Renal cortical epithelial cell (primary cell): ENCODE measurements at regions not wholly inside any gene's neighbourhood (a gene's known extent, or its start where the extent isn't known, plus 50 kb on each side); places are given as distances from the start of the nearest gene placed in this dataset.
"Not testable (repeated sequence)": the region's sequence is repeated elsewhere in the genome, so short reads cannot be mapped to it uniquely, and the experiment has no call there.

ENCODE experiments used
- DNase-seq: peaks from one replicate; pipeline ENCODE4 v3.0.0-alpha.2; 2011; ENCODE audit warnings: low read depth

DNA sequence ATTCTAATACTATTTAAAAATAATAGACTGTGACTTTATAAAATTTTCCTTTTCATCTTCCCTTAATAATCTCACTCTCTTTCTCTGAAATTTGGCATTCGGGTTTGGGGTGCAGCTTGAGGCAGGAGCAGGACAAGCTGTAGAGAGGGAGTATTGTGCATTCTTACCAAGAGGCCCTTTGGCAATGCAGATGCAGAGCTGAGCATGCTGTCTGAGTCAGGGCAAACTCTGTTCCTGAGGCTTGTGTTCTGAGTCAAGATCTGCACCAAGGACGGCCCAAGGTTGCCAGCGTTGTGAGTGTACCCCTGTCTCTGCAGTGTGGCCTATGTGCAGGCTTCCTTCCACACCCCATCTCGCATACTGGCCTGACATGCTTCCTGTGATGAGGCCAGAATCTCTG, 343.8 kb upstream of the FRG2C start:
- no peak for DNase-seq

DNA sequence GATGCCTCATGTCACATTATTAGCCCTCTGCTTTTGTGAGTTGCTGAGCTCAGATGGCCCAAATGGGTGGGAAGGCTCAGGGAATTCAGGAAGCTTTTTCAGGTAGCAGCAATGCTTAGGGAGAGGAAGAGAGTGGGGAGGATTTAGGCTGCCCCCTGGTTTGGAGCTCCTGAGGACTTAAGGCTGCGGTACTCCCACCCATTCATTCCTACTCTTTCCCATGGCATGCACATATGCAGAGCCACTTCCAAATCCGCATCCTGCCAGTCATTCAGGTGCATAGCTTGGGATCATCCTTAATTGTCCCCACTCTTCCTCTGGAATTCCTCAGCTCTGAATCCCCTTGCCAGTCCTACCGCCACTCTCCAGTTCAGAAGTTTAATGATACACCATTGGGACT, 343.1 kb upstream of the FRG2C start:
- no peak for DNase-seq

DNA sequence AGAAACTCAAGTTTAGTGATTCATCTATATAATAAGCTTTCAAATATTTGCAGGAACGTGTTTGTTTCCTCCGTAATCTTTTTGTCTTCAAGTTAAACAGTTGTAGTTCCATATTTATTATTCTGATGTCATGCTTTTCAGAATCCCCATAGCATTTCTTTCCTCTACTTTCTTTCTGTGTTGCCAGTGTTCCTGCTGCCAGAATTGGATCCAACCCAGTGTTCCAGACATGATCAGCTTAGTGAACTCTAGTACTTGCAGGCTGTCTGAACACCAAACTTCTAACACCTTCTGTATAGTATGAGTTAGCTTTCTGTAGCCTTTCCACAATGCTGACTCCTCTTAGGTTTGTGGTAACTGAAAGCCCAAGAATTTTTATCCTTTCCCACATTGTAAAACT, 340.2 kb upstream of the FRG2C start:
- DNase-seq: not testable (repeated sequence)

DNA sequence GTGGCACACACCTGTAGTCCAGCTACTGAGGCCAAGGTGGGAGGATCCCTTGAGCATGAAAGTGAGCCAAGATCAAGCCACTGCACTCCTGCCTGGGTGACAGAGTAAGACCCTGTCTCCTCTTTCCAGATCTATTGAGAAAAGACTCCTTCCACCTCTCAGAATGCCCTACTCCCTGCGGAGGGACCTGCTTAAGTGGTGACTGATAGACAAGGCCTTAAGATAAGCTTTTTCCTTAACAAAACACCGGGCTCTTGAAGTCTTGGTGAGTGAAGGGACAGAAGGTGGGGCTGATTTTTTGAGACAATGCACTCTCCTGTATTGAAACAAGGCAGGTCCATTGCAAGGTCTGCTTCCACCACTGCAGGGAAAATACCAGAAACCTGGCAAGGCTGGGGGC, 338.4 kb upstream of the FRG2C start:
- no peak for DNase-seq

DNA sequence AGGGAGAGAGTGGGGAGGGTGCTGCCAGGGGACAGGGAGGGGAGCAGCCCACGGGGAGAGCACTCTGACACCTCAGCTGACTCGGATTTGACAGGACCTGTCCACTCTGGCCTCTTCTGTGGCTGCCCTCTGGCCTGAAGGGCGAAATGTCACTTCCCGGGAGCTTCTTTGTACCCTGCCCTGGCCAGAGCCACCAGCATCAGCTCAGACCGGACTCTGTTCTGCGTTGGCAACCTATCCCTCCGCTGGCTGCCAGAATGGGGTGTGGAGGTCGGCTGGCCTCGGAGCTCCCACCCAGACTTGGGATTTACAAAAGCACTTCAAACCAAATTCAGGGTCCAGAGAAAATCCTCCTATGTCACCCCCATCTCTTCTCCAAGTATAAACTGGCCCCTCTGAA, 336.7 kb upstream of the FRG2C start:
- no peak for DNase-seq

DNA sequence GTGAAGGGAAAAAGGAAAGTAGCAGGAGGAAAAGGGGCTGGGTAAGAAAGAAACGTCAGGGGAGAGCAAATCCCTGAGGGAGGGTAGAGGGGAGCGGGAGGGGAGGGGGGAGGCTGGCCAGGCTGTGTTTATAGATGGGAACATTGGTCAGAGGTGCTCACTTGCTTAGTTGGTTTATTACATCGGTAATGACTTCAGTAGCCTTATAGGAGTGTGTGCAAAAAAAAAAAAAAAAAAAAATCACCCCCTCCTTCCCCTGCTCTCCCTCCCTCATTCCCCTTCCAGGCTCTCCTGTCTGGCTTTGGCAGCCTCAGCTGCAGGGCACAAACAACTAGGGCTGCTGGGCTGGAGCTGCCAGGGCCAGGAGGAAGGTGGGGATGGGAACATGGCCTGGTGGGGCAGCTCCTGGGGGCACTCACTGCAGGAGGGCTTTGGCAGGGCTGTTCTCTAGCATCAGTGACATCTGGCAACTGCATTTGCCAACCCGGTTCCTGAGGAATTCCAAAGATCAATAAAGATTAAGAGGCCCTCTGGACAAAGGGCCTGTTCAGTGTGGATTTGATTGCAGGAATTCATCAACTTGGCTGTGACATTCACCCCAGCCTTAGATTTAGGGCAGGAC, 334.5 kb upstream of the FRG2C start:
- DNase-seq: no peak

DNA sequence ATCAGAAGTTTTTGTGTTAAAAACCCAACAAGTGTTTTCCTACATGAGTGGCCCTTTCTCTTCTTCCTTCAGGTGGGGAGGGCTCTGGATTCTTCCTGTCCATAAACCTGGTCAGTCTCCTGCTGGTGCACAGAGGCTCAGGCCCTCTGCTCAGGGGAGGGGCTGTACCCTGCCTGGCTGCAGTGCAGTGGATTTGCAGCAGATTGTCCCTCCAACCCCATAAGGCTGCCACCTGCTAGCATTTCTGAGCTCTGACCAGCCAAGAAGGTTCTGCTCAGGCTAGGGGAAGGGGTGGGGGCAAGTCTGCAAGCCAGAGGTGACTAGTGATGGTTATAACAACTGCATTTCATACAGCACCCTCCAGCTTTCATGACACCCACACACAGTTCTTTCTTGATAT, 333.7 kb upstream of the FRG2C start:
- DNase-seq: not testable (repeated sequence)

DNA sequence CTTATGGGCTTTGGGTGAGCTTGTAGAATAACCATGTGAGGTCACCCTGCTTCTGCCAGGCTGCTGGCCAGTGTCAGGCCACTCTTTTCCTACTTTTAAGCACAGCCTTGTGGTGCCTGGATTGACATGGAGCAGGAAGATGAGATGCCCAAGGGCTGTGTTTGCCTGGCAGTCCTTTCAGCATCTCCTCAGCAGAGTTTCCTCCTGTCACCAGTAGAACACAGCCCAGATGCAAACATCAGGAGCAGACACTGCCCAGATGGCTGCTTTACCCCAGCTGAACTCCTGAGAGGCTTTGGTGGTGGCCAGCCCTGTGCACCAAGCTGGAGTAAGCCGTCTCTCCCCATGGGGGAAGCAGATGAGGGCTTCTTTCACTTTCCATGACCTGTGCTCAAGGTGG, 332.0 kb upstream of the FRG2C start:
- not testable (repeated sequence) for DNase-seq

DNA sequence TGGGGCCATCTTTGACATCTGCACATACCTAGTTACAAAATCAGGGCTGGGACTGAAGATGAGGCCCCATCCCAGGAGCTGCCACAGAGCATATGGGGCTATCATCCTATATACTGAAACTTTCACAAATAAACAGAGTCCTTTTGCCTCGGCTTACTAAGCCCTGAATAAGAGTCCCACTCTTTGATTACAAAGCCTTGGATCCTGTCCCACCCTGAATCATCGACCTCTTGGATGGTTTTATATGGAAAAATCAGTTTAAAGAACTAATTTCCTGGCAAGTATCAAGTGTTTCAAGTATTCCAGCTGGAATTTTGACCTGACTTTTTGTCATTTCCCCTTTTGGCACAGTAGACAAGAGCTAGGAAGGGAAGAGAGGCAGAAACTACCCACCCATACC, 331.3 kb upstream of the FRG2C start:
- DNase-seq: no peak

DNA sequence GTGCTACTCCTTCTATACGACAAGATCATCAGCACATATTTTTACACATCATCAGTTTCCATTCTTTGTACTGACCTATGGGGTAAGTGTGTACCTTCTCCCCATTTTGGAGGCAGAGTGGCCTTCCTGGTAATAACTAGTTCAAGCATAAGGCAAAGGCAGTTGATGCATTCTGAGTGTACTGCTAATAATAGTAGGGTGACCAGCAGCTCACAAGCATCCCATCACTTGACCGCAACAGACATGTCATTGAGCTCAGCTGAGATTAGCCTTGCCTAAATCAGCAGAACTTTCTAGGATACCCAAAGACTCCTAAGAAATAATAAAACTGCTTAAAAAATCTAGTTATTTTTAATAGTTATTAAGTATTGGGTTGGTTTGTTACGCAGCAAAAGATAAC, 329.8 kb upstream of the FRG2C start:
- no peak for DNase-seq

DNA sequence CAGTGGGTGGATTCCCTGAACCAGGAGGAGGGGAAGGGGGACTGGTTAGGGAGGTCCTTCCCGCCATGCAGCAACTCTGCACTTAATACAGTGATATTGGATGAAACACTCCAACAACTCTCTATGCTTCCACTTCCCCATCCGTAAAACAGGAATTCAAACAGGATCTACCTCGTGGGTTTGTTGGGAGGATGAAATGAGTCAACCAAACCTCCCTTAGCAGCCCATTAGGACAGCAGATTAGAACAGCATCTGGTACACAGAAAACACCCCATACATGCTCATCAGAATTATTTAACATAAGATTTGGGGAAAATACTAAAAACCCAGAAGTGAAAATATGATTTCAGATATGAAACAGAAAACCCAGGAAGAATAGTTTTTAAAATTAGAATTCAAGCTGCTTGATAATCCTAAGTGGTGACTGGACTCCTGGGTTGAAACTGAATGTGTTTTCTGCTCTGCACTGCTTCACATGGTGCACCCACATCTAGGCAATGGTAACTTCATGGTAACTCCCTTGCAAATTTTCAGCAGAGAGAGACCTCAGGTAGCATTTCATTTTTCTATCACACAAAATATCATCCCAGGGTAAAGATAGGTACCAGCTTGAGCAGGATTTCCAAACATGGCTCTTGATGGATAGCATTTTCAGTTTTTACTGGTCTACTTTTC, 326.8 kb upstream of the FRG2C start:
- no peak for DNase-seq

DNA sequence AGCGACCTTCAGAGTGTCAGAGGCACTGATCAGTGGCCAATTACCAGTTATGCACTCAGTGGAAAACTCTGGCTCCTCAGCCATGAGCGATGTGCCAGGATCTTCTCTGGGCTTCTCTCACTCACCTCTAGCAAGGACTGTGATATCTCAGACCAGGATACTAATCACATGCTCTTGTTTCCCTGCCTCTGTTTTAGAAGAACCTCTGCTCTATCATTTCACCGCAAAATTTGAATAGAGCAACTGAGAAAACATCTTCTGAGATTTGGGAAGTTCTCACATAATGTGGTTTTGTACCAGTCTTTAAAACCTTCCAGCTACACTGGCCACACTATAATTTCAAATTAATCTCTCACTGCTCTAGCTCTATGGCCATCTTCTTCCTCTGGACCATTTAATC, 325.8 kb upstream of the FRG2C start:
- DNase-seq: no peak

DNA sequence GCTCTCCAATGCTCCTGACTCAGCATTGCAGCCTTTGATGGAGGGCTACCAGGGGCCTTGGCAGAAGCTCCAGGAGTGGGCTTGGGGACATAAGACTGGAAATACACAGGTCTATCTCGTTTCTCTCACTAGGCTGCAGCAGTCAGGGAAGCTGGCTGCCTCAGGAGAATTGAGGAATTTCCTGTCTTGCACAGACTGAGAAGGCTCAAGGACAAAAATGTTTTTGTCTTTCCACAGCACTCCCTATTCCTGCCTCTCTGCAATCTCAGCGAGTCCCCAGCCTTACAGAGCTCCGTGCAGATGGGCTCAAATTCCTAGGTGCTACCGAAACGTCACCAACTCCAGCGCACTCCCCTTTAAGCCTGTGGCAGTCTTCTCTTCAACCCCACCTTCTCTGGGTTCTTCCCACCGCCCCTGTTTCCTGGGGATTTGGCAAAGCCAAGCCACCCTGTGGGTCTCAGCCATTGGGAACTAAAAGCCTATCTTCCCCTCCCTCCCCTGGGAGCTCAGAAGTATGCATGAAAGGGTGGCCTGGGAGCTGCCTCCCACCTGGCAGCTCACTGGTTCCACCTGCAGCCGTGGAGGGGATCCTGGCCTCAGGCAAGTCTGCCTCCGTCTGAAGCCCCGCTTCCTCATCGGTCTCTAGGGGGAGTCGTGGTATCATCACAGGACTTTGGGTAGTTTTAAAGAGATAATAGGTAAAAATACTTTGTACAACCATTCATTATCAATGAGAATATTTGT, 322.6 kb upstream of the FRG2C start:
- no peak for DNase-seq

DNA sequence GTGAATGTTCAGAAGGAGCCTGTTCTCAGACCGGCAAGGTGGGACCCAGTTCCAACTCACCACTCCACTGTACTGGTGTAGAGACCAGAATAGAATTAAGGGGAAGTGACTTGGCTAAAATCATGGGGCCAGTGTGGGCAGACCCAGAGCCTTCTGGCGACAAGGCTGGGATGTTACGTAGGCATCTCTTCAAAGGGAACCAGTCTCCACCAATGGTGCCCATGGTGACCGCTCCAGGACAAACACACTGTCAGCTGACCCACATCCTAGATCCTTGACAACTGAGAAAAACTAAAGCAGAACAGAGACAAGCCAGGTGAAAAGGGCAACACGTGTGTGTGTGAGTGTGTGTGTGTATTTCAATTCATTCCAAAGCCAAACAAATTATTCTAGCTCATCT, 321.7 kb upstream of the FRG2C start:
- no peak for DNase-seq

DNA sequence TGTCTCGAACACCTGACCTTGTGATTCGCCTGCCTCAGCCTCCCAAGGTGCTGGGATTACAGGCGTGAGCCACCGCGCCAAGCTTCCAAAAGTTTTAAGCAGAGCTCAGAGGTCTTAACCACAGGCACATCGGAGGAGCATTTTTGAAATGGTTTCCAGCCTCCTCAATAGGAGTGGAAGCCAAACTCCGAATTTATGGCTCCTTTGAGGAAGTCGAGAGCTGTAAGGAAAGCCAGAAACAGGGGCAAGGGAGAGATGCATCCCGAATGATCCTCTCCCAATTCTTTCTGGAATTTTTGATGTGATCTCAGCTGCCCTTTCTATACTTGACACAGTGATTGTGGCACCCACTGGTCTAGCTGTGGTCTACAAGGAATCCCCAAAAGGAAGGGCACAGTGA, 313.6 kb upstream of the FRG2C start:
- DNase-seq: not testable (repeated sequence)

DNA sequence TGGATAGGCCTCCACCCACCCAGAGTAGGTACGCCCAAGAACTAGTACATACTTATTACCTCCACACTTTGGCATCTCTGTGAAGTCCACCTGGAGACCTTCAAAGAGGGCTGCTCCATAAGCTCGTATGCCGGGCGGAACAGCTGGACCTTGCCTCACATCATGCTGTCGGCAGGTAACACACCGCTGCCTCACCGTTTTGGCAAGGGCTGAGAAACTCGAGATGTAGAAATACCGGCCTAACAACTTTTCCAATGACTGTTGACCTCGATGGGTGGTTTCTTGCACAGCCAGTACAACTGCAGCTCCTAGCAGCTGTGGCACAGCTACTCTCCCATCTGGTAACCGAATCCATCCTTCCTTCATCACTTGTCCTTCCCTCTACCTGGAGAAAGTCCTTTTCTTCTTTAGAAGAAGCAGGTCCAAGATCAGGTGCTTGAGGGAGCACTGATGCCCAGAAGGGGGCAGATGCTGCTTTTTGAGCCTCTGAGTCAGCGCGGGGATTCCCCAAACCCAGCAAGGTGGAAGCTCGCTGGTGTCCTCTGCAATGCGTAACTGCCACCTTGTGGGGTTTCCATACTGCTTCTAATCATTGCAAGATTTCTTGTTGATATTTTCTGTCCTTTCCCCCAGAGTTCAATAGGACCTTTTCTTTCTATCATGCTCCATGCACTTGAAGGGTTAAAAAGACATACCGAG, 301.9 kb upstream of the FRG2C start:
- not testable (repeated sequence) for DNase-seq

DNA sequence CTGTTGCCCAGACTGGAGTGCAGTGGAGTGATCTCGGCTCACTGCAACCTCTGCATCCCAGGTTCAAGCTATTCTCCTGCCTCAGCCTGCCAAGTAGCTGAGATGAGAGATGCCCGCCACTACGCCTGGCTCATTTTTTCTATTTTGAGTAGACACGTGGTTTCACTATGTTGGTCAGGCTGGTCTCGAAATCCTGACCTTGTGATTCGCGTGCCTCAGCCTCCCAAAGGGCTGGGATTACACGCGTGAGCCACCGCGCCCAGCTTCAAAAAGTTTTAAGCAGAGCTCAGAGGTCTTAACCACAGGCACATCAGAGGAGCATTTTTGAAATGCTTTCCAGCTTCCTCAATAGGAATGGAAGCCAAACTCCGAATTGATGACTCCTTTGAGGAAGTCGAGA, 291.2 kb upstream of the FRG2C start:
- DNase-seq: not testable (repeated sequence)

DNA sequence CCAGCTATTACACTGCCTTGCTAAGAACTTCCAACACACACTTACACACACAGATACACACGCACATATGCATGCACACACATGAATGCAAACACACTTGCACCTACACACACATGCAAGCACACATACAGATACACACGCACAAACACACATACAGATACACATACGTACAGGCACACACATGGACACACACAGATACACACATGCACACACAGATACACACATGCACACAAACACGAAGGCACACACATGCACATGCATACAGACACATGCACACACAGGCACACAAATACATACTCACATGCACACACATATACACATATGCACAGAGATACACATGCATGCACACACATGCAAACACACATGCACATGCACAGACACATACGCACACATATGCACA, 284.3 kb upstream of the FRG2C start:
- not testable (repeated sequence) for DNase-seq

DNA sequence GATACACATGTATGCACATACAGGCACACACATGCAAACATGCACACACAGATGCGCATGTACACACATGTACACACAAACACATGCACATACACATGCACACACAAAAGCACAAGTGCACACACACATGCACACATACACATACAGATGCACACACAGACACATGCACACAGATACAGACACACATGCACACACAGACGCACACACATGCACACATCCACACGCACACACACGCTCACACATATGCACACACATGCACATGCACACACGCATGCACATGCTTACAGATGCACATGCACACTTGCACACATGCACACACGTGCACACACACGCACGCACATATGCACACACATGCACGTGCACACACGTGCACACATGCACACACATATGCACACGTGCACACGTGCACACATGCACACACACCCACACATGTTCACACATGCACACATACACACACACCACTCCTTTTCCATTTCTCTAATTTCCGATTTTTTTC, 283.8 kb upstream of the FRG2C start:
- DNase-seq: no peak

DNA sequence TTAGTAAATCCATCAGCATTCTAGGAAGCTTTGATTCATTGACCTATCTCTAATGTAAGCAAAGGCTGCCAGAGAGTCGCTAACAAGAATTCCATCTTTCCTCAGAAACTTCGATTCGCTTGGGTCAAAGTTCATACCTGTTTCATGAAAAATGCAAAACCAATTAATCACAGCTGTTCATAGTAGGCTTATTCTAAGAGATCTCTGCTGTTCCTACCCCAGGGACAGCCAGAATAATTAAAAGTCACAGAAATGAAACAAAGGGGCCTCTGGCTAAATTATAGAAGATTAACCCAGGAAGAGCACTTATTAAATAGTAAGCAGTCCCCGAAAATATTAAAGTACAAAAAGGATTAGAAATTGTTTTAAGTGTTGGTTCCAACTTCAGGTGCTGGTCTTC, 280.1 kb upstream of the FRG2C start:
- not testable (repeated sequence) for DNase-seq

DNA sequence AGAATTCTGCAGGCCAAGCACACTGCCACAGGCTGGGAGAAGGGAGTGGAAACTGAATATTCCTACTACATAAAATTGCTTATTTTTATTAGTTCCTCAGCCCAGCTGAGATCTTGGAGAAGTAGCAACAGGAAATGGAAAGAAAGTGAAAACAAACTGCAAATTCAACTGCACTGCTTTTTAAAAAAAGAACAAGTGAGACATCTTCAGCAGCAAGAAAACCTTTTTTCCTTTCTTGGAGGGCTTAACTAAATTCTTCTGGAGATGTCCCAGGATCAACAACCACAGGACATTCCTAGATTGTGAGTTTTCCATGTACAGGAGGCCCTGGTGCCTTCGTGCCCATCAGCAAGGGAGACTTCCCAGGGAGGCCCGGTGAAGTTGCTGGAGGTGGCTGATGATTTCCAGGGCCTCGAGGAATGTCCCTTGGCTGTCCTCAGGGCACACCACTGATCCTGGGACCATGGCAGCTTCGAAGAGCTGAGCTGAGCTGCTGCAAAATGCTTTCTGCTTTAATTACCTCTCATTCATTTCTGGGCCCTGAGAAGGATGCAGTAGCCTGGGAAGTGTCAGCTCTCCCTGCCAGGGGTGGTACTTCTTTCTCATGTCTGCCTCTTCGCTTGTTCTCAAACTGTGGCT, 275.5 kb upstream of the FRG2C start:
- not testable (repeated sequence) for DNase-seq

DNA sequence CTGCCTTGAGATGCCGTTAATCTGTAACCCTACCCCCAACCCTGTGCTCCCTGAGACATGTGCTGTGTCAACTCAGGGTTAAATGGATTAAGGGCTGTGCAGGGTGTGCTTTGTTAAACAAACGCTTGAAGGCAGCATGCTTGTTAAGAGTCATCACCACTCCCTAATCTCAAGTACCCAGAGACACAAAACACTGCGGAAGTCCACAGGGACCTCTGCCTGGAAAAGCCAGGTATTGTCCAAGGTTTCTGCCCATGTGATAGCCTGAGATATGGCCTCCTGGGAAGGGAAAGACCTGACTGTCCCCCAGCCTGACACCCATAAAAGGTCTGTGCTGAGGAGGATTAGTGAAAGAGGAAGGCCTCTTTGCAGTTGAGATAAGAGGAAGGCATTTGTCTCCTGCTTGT, 270.8 kb upstream of the FRG2C start:
- not testable (repeated sequence) for DNase-seq
